Mucosa of descending colon (tissue), 3 donors: ENCODE measurements at regions not wholly inside any gene's neighbourhood (a gene's known extent, or its start where the extent isn't known, plus 50 kb on each side); places are given as distances from the start of the nearest gene placed in this dataset.

Experiments used
- ATAC-seq: fragments of 200-7000 bp; cut with Tn5 transposase; one replicate; pipeline ENCODE4 v1.9.1; 2020; ENCODE audit warnings: mild to moderate bottlenecking, moderate library complexity
- DNase-seq, 3 donors: peaks; one replicate each; pipeline ENCODE4 v3.0.0-alpha.2; 2020
- H3K36me3 ChIP-seq: fragments of 200-600 bp; one replicate; pipeline ENCODE4 v1.8.0; 2021; ENCODE audit warnings: low read depth, mild to moderate bottlenecking
- H3K4me1 ChIP-seq: fragments of 200-600 bp; one replicate; pipeline ENCODE4 v1.8.0; 2021; ENCODE audit warnings: low read depth, mild to moderate bottlenecking
- H3K4me3 ChIP-seq: fragments of 200-600 bp; one replicate; pipeline ENCODE4 v1.8.0; 2021; ENCODE audit warnings: mild to moderate bottlenecking
- H3K9me3 ChIP-seq: fragments of 200-600 bp; one replicate; pipeline ENCODE4 v1.8.0; 2021; ENCODE audit warnings: mild to moderate bottlenecking
- intact Hi-C, 2 donors: fragments of 100-400 bp; cut with DNase I in 1 of 2; cut with micrococcal nuclease in 1 of 2; formaldehyde crosslinking; loops; one replicate each; pipeline versions ENCODE4 v1.11.0 to v1.11.1; 2022; cut with DNase I, micrococcal nuclease
- TF ChIP-seq, protein P1 (sequence below): fragments of 200-600 bp; IDR thresholded peaks from one replicate; pipeline ENCODE4 v1.8.0; 2022; ENCODE audit warnings: antibody characterized with exemption, mild to moderate bottlenecking
- donor health status: DM: no; HTN: no; CAD: no; lungs with moderate emphysema.
- donor health status: DM: no; HTN: no; CAD: no.
- donor health status: DM: no; HTN: yes; CAD: no.

GRCh38 chr19:28929006-28929405 lies 283.9 kb downstream of the UQCRFS1 start:
- DNase-seq, result no peak
- Histone ChIP-seq H3K36me3 (no peaks in the 10 kb centered on the region), H3K9me3 (no peaks in the 10 kb centered on the region), H3K4me1 (no peaks in the 10 kb centered on the region), H3K4me3 (no peak overlapping the region)
- no peak for ATAC-seq
- intact Hi-C loops, result no loop called here
- TF ChIP-seq, protein P1, sequence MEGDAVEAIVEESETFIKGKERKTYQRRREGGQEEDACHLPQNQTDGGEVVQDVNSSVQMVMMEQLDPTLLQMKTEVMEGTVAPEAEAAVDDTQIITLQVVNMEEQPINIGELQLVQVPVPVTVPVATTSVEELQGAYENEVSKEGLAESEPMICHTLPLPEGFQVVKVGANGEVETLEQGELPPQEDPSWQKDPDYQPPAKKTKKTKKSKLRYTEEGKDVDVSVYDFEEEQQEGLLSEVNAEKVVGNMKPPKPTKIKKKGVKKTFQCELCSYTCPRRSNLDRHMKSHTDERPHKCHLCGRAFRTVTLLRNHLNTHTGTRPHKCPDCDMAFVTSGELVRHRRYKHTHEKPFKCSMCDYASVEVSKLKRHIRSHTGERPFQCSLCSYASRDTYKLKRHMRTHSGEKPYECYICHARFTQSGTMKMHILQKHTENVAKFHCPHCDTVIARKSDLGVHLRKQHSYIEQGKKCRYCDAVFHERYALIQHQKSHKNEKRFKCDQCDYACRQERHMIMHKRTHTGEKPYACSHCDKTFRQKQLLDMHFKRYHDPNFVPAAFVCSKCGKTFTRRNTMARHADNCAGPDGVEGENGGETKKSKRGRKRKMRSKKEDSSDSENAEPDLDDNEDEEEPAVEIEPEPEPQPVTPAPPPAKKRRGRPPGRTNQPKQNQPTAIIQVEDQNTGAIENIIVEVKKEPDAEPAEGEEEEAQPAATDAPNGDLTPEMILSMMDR, result no peak

DNA sequence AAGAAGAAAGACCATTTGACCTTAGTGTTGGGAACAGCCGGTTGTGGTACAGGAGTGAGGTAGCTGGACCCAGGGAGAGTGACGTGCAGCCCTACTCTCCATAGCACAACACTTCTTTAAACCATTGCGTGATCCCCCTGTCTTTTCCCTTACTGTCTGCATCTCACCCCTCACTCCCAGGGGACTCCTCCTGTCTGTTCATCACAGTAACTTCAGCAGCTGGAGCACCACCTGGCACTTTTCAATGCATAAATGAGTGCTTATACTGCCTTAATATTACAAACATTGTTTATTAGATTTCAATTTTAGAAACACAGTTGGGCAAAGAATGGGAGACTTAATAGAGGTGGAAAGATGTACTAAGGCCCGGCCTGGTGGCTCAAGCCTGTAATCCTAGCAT lies 285.5 kb downstream of the UQCRFS1 start:
- H3K4me1 ChIP-seq, result no peaks in the 10 kb centered on the region
- no peak for ATAC-seq

DNA sequence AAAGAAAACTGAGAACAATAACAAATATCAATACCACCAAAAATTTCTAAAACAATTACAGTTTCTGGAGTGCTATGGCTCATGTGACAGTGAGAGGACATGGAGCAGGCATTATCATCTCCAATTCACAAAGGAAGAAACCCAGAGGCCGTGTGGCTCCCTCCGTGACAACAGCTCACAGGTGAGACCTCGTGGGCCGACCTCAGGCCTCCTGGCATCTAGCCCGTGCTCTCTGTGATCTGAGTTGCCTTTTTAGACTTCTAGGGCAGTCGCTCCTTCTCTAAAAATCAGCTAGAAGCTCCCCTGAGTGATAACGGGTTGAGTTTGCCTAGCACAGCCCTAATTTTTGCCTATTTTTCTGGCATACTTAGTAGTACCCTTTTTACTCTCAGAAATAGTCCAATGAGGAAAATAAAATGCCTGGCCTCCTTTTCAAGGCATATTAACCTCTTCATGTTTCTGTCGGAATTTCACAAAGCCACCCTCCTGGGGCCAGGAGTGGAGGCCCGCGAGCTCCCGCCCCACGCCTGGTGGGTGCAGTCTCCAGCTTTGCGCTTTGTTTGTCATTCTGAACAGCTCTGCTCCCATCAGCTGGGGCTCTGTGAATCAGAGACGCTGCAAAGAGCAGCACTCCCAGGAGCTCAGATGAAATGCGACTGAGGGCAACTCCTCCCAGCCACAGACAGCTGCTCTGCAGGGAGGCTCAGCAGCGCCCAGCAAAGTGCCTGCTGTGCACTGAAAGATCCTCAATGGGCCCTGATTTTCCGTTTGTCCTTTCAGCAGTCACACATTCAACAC lies 292.5 kb downstream of the UQCRFS1 start:
- ATAC-seq, result no peak

More for the DNA sequence above, 285.5 kb downstream of the UQCRFS1 start:
- Histone ChIP-seq H3K9me3 (no peaks in the 10 kb centered on the region), H3K36me3 (no peaks in the 10 kb centered on the region), H3K4me3 (no peak overlapping the region)
- TF ChIP-seq, protein P1, result no peak
- intact Hi-C loops, result no loop called here
- no peak for DNase-seq

GRCh38 chr19:28917621-28918020 lies 295.3 kb downstream of the UQCRFS1 start:
- TF ChIP-seq, protein P1, result no peak
- intact Hi-C loops, result no loop called here
- H3K4me1 ChIP-seq, result no peaks in the 10 kb centered on the region
- ATAC-seq, result no peak
- no peaks in the 10 kb centered on the region for H3K36me3 ChIP-seq
- H3K4me3 ChIP-seq, result no peak overlapping the region
- DNase-seq, result no peak
- H3K9me3 ChIP-seq, result no peaks in the 10 kb centered on the region

More for the DNA sequence above, 292.5 kb downstream of the UQCRFS1 start:
- Histone ChIP-seq H3K4me3 (no peak overlapping the region), H3K36me3 (no peaks in the 10 kb centered on the region), H3K9me3 (no peaks in the 10 kb centered on the region), H3K4me1 (no peaks in the 10 kb centered on the region)
- DNase-seq, result no peak
- intact Hi-C loops, result no loop called here
- TF ChIP-seq, protein P1, result no peak

- intact Hi-C loops, result no loop called here
Measured at GRCh38 chr19:28915737-28916460, 297.1 kb downstream of the UQCRFS1 start.

More at GRCh38 chr19:28915737-28916460, 297.1 kb downstream of the UQCRFS1 start:
- no peaks in the 10 kb centered on the region for H3K36me3 ChIP-seq
- TF ChIP-seq, protein P1, result no peak
- no peak for DNase-seq
- ATAC-seq, result no peak
- H3K4me1 ChIP-seq, result no peaks in the 10 kb centered on the region
- H3K4me3 ChIP-seq, result no peak overlapping the region
- H3K9me3 ChIP-seq, result no peaks in the 10 kb centered on the region
